Karpas-422 (cell line): ENCODE measurements at regions not wholly inside any gene's neighbourhood (a gene's known extent, or its start where the extent isn't known, plus 50 kb on each side); places are given as distances from the start of the nearest gene placed in this dataset.

Experiments used
- DNase-seq: peaks from one replicate; pipeline ENCODE4 v3.0.0-alpha.2; 2015
- H2AFZ ChIP-seq: fragments of 200-600 bp; sonication (generic); 2 replicates; pipeline ENCODE4 v1.6.1; 2014; ENCODE audit warnings: antibody characterized with exemption, low read length, mixed read lengths
- H3K27ac ChIP-seq: fragments of 200-600 bp; sonication (generic); 2 replicates; pipeline ENCODE4 v1.5.1; 2014; ENCODE audit warnings: mild to moderate bottlenecking, low read length, moderate library complexity
- H3K27me3 ChIP-seq: fragments of 200-600 bp; sonication (generic); 2 replicates; pipeline ENCODE4 v1.6.1; 2014; ENCODE audit warnings: low read length, mixed read lengths
- H3K36me3 ChIP-seq: fragments of 200-600 bp; sonication (generic); 2 replicates; pipeline ENCODE4 v1.6.1; 2014; ENCODE audit warnings: low read length, mixed read lengths; ENCODE audit not compliant: insufficient read depth
- H3K4me1 ChIP-seq: fragments of 200-600 bp; sonication (generic); 2 replicates; pipeline ENCODE4 v1.6.1; 2014; ENCODE audit warnings: mild to moderate bottlenecking, low read length, mixed read lengths
- H3K4me2 ChIP-seq: fragments of 200-600 bp; sonication (generic); 2 replicates; pipeline ENCODE4 v1.6.1; 2014; ENCODE audit warnings: low read length, low read depth, mild to moderate bottlenecking; ENCODE audit not compliant: poor library complexity, severe bottlenecking
- H3K4me3 ChIP-seq: fragments of 200-600 bp; sonication (generic); 2 replicates; pipeline ENCODE4 v1.5.1; 2014; ENCODE audit warnings: mild to moderate bottlenecking, antibody characterized with exemption, low read length, mixed read lengths
- H3K79me2 ChIP-seq: fragments of 200-600 bp; sonication (generic); 2 replicates; pipeline ENCODE4 v1.6.1; 2014; ENCODE audit warnings: mild to moderate bottlenecking, low read length, mixed read lengths
- H3K9ac ChIP-seq: fragments of 200-600 bp; sonication (generic); 2 replicates; pipeline ENCODE4 v1.6.0; 2014; ENCODE audit warnings: low read length
- H3K9me2 ChIP-seq: fragments of 200-600 bp; sonication (generic), shearing (Covaris generic); replicated peaks from 2 replicates; pipeline ENCODE4 v1.6.0; 2014; ENCODE audit warnings: mild to moderate bottlenecking, low read length, moderate library complexity; ENCODE audit not compliant: insufficient read depth
- H3K9me3 ChIP-seq: fragments of 300-700, 200-600 bp; sonication (generic); 2 replicates; pipeline ENCODE4 v1.6.1; 2014; ENCODE audit warnings: low read length, mixed read lengths
- H4K20me1 ChIP-seq: fragments of 200-600 bp; sonication (generic); 2 replicates; pipeline ENCODE4 v1.6.1; 2014; ENCODE audit warnings: mild to moderate bottlenecking, antibody characterized with exemption, low read length, low read depth; ENCODE audit not compliant: insufficient read depth

DNA sequence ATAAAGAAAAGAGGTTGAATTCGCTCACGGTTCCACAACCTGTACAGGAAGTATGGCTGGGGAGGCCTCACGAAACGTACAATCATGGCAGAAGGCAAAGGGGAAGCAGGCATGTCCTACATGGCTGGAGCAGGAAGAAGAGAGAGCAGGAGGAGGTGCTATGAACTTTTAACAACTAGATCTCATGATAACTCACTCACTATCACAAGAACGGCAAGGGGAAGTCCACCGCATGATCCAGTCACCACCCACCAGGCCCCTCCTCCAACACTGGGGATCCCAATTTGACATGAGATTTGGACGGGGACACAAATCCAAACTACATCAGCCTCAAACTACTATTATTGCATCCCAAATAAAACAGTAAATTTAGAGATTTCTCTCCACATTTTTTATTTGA, 53.6 kb upstream of the CST7 start:
- Histone ChIP-seq H4K20me1 (no peaks in the 10 kb centered on the region), H3K27ac (no peak overlapping the region), H3K79me2 (no peaks in the 10 kb centered on the region), H3K9me3 (no peaks in the 10 kb centered on the region), H3K4me2 (no peak overlapping the region), H3K4me3 (no peak overlapping the region), H3K27me3 (no peaks in the 10 kb centered on the region), H3K36me3 (no peaks in the 10 kb centered on the region), H3K9me2 (no peaks in the 10 kb centered on the region), H3K9ac (no peak overlapping the region), H2AFZ (no peak overlapping the region), H3K4me1 (no peaks in the 10 kb centered on the region)
- no peak for DNase-seq

DNA sequence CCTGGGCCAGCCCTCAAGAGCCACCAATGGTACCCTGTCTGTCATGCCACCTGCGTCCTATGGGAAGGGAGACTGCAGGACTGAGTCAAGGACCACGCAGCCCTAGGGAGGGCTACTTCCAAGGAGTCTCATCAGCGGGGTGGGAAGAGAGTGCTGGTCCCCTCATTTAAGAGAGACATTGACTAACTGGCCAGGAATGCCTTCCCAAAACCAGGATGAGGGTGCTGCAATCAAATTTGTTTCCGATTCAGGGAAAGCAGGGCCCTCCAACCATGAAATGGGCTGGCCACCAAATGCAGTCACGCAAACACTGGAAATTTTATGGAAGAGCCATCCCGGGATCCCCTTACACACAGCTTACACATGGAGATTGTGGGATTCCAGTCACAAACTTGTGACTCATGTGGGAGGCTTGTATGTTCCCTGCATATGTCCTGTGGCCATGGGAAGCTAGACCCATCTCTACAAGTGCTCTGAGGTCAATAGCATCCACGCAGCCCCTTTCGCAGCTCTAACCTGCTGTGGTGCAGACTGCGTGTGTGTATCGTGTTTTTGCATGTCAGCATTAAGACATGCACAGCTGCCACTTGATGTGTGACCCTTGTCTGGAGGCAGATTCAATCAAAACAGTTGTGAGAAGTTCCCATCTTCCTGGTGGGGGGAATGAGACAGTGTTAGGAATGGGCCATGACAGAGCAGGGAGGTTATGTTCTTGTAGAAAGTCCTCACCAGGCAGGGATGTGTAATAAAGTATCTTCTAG, 53.0 kb upstream of the CST7 start:
- H3K9me2 ChIP-seq: no peaks in the 10 kb centered on the region
- H3K4me1 ChIP-seq: no peaks in the 10 kb centered on the region

GRCh38 chr20:24896984-24897383, 52.1 kb upstream of the CST7 start:
- H3K36me3 ChIP-seq: no peaks in the 10 kb centered on the region
- no peaks in the 10 kb centered on the region for H3K27me3 ChIP-seq
- no peaks in the 10 kb centered on the region for H4K20me1 ChIP-seq
- DNase-seq: no peak
- H3K79me2 ChIP-seq: no peaks in the 10 kb centered on the region
- no peak overlapping the region for H2AFZ ChIP-seq
- no peaks in the 10 kb centered on the region for H3K4me1 ChIP-seq
- H3K4me3 ChIP-seq: no peak overlapping the region
- H3K9me3 ChIP-seq: no peaks in the 10 kb centered on the region
- H3K27ac ChIP-seq: no peak overlapping the region
- H3K9me2 ChIP-seq: no peaks in the 10 kb centered on the region
- no peak overlapping the region for H3K4me2 ChIP-seq
- H3K9ac ChIP-seq: no peak overlapping the region

More for the DNA sequence above, 53.0 kb upstream of the CST7 start:
- H3K9ac ChIP-seq: no peak overlapping the region
- no peaks in the 10 kb centered on the region for H3K36me3 ChIP-seq
- no peak overlapping the region for H3K27ac ChIP-seq
- no peak overlapping the region for H3K4me3 ChIP-seq
- H3K27me3 ChIP-seq: no peaks in the 10 kb centered on the region
- H3K4me2 ChIP-seq: no peak overlapping the region
- no peak overlapping the region for H2AFZ ChIP-seq
- no peaks in the 10 kb centered on the region for H3K9me3 ChIP-seq
- no peaks in the 10 kb centered on the region for H3K79me2 ChIP-seq
- no peaks in the 10 kb centered on the region for H4K20me1 ChIP-seq
- DNase-seq: no peak

DNA sequence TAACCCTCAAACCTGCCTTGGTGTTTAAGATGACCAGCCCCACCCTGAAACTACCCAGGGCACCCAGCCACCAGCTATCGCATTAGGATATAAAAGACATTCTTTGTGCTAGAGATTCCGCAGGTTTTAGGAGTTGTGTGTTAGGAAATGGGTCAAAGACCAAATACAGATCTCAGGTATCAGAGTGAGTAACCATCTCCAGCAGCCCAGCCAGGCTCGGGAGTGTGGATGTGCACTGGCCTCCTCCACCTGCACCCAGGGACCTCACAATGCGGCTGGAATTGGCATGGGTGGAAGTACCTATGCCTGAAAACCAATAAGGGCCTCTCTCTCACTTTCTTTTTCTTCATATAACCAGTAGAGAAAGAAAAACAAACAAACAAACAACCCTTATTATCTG, 51.1 kb upstream of the CST7 start:
- H3K36me3 ChIP-seq: no peaks in the 10 kb centered on the region
- no peak overlapping the region for H3K4me3 ChIP-seq
- H3K9ac ChIP-seq: no peak overlapping the region
- no peak overlapping the region for H3K4me2 ChIP-seq
- no peaks in the 10 kb centered on the region for H3K4me1 ChIP-seq
- H2AFZ ChIP-seq: no peak overlapping the region
- no peaks in the 10 kb centered on the region for H4K20me1 ChIP-seq
- H3K27me3 ChIP-seq: no peaks in the 10 kb centered on the region
- no peaks in the 10 kb centered on the region for H3K79me2 ChIP-seq
- H3K27ac ChIP-seq: no peak overlapping the region
- H3K9me2 ChIP-seq: no peaks in the 10 kb centered on the region
- no peak for DNase-seq
- H3K9me3 ChIP-seq: no peaks in the 10 kb centered on the region

DNA sequence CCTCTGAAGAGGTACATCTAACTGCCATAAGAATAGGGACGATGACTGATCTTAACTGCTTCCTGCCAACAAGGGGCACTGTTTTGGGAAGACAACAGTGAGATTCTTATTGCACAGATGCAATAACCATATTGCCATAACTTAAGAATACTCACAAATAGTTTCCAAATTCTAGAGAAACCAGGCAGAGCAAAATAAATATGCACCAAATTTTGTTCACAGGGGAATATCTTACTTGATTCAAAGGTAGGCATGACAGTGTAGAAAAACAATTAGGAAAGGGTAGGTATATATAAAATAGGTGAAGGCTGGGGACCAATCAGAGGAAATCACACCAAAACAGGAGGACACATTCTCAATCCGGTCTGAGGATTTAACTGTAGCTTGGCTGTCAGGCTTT, 49.9 kb upstream of the CST7 start:
- Histone ChIP-seq H3K27me3 (no peaks in the 10 kb centered on the region), H3K9me2 (no peaks in the 10 kb centered on the region)

More for the DNA sequence above, 49.9 kb upstream of the CST7 start:
- no peak overlapping the region for H3K4me2 ChIP-seq
- no peak for DNase-seq
- H3K9me3 ChIP-seq: no peaks in the 10 kb centered on the region
- no peak overlapping the region for H2AFZ ChIP-seq
- no peaks in the 10 kb centered on the region for H3K4me1 ChIP-seq
- no peak overlapping the region for H3K9ac ChIP-seq
- no peaks in the 10 kb centered on the region for H4K20me1 ChIP-seq
- no peaks in the 10 kb centered on the region for H3K36me3 ChIP-seq
- no peak overlapping the region for H3K4me3 ChIP-seq
- no peaks in the 10 kb centered on the region for H3K79me2 ChIP-seq
- no peak overlapping the region for H3K27ac ChIP-seq
